Stimulated activated effector memory CD8-positive, alpha-beta T cell treated with anti-CD3 and anti-CD28 coated beads, Interleukin-12 subunit alpha, Interleukin-12 subunit beta, amount 100 ng/mL, for 72 hours (primary cell): ENCODE measurements at regions not wholly inside any gene's neighbourhood (a gene's known extent, or its start where the extent isn't known, plus 50 kb on each side); places are given as distances from the start of the nearest gene placed in this dataset.
"Not testable (repeated sequence)": the region's sequence is repeated elsewhere in the genome, so short reads cannot be mapped to it uniquely, and the experiment has no call there.

Experiments used
- ATAC-seq: fragments of 150-1000 bp; cut with Tn5 transposase; 2 replicates; pipeline ENCODE4 v1.10.0; 2021
- DNase-seq, 2 donors: peaks; one replicate each; pipeline ENCODE4 v3.0.0; 2021 to 2022; ENCODE audit warnings: low spot score in 2 of 2
- H3K27ac Mint-ChIP-seq: one replicate; pipeline ENCODE4 v1.8.0; 2022; ENCODE audit warnings: mild to moderate bottlenecking, mixed read lengths
- H3K36me3 Mint-ChIP-seq: one replicate; pipeline ENCODE4 v1.8.0; 2022; ENCODE audit warnings: mild to moderate bottlenecking, mixed read lengths
- H3K4me1 Mint-ChIP-seq: one replicate; pipeline ENCODE4 v1.8.0; 2022; ENCODE audit warnings: mixed read lengths
- H3K4me3 Mint-ChIP-seq: one replicate; pipeline ENCODE4 v1.8.0; 2022; ENCODE audit warnings: mild to moderate bottlenecking, mixed read lengths
- H3K9me3 Mint-ChIP-seq: one replicate; pipeline ENCODE4 v1.8.0; 2022; ENCODE audit warnings: mixed read lengths

- H3K4me1 Mint-ChIP-seq, DNase-seq, H3K9me3 Mint-ChIP-seq, H3K4me3 Mint-ChIP-seq, H3K36me3 Mint-ChIP-seq, ATAC-seq, H3K27ac Mint-ChIP-seq: not testable (repeated sequence)
Observed at GRCh38 chr2:155966064-155966471, 366.5 kb downstream of the NR4A2 start.

- Mint-ChIP-seq H3K4me1 (no peaks in the 10 kb centered on the region), H3K4me3 (no peak overlapping the region), H3K36me3 (no peaks in the 10 kb centered on the region), H3K9me3 (no peaks in the 10 kb centered on the region), H3K27ac (no peak overlapping the region)
- DNase-seq = no peak
- ATAC-seq = no peak
Observed at GRCh38 chr2:155965415-155966063, 367.0 kb downstream of the NR4A2 start.

GRCh38 chr2:155961641-155962040, 370.9 kb downstream of the NR4A2 start:
- Mint-ChIP-seq H3K4me3 (no peak overlapping the region), H3K9me3 (no peaks in the 10 kb centered on the region), H3K4me1 (no peaks in the 10 kb centered on the region), H3K27ac (no peak overlapping the region), H3K36me3 (no peaks in the 10 kb centered on the region)
- ATAC-seq = no peak
- DNase-seq = no peak

GRCh38 chr2:155958834-155959233, 373.7 kb downstream of the NR4A2 start:
- no peak for DNase-seq
- no peak for ATAC-seq
- Mint-ChIP-seq H3K36me3 (no peaks in the 10 kb centered on the region), H3K9me3 (no peaks in the 10 kb centered on the region), H3K4me3 (no peak overlapping the region), H3K4me1 (no peaks in the 10 kb centered on the region), H3K27ac (no peak overlapping the region)

GRCh38 chr2:155947069-155947468, 385.5 kb downstream of the NR4A2 start:
- DNase-seq (no peak), ATAC-seq (no peak)
- H3K4me1 Mint-ChIP-seq = no peaks in the 10 kb centered on the region
- peaks cover 5% of the 10 kb centered on the region for H3K9me3 Mint-ChIP-seq
- no peak overlapping the region for H3K4me3 Mint-ChIP-seq
- H3K36me3 Mint-ChIP-seq = no peaks in the 10 kb centered on the region
- no peak overlapping the region for H3K27ac Mint-ChIP-seq

GRCh38 chr2:155944218-155944617, 388.3 kb downstream of the NR4A2 start:
- no peak overlapping the region for H3K4me3 Mint-ChIP-seq
- H3K4me1 Mint-ChIP-seq = no peaks in the 10 kb centered on the region
- H3K36me3 Mint-ChIP-seq = no peaks in the 10 kb centered on the region
- peaks cover 5% of the 10 kb centered on the region for H3K9me3 Mint-ChIP-seq
- ATAC-seq = no peak
- DNase-seq = no peak
- H3K27ac Mint-ChIP-seq = no peak overlapping the region

- Mint-ChIP-seq H3K27ac (no peak overlapping the region), H3K4me3 (no peak overlapping the region), H3K9me3 (peaks cover 6% of the 10 kb centered on the region), H3K4me1 (no peaks in the 10 kb centered on the region), H3K36me3 (no peaks in the 10 kb centered on the region)
- ATAC-seq (no peak), DNase-seq (no peak)
Observed at GRCh38 chr2:155930312-155930711, 402.2 kb downstream of the NR4A2 start.

- Mint-ChIP-seq H3K36me3 (no peaks in the 10 kb centered on the region), H3K4me3 (no peak overlapping the region)
Observed at GRCh38 chr2:155917380-155917779, 415.1 kb downstream of the NR4A2 start.

GRCh38 chr2:155913356-155913755, 419.2 kb downstream of the NR4A2 start:
- Mint-ChIP-seq H3K27ac (no peak overlapping the region), H3K4me3 (no peak overlapping the region), H3K4me1 (no peaks in the 10 kb centered on the region), H3K36me3 (no peaks in the 10 kb centered on the region), H3K9me3 (peaks cover 4% of the 10 kb centered on the region)
- ATAC-seq (no peak), DNase-seq (no peak)

More at GRCh38 chr2:155917380-155917779, 415.1 kb downstream of the NR4A2 start:
- Mint-ChIP-seq H3K27ac (no peak overlapping the region), H3K9me3 (no peaks in the 10 kb centered on the region), H3K4me1 (no peaks in the 10 kb centered on the region)
- ATAC-seq (no peak), DNase-seq (no peak)

- H3K4me3 Mint-ChIP-seq = no peak overlapping the region
- DNase-seq = no peak
- H3K36me3 Mint-ChIP-seq = no peaks in the 10 kb centered on the region
- H3K27ac Mint-ChIP-seq = no peak overlapping the region
- H3K4me1 Mint-ChIP-seq = no peaks in the 10 kb centered on the region
- ATAC-seq = no peak
- H3K9me3 Mint-ChIP-seq = peaks cover 4% of the 10 kb centered on the region
Observed at GRCh38 chr2:155908567-155908966, 424.0 kb downstream of the NR4A2 start.

- Mint-ChIP-seq H3K4me3 (no peak overlapping the region), H3K27ac (no peak overlapping the region), H3K36me3 (no peaks in the 10 kb centered on the region), H3K9me3 (peaks cover 4% of the 10 kb centered on the region), H3K4me1 (no peaks in the 10 kb centered on the region)
- ATAC-seq (no peak), DNase-seq (no peak)
Observed at GRCh38 chr2:155907211-155907610, 425.3 kb downstream of the NR4A2 start.

GRCh38 chr2:155905657-155906056, 426.9 kb downstream of the NR4A2 start:
- no peaks in the 10 kb centered on the region for H3K4me1 Mint-ChIP-seq
- no peak for ATAC-seq
- H3K9me3 Mint-ChIP-seq = peaks cover 4% of the 10 kb centered on the region
- no peak for DNase-seq
- H3K4me3 Mint-ChIP-seq = no peak overlapping the region
- H3K27ac Mint-ChIP-seq = no peak overlapping the region
- no peaks in the 10 kb centered on the region for H3K36me3 Mint-ChIP-seq

GRCh38 chr2:155904720-155905119, 427.8 kb downstream of the NR4A2 start:
- Mint-ChIP-seq H3K9me3 (peaks cover 3% of the 10 kb centered on the region), H3K36me3 (no peaks in the 10 kb centered on the region), H3K4me3 (no peak overlapping the region), H3K27ac (no peak overlapping the region), H3K4me1 (no peaks in the 10 kb centered on the region)
- ATAC-seq (no peak), DNase-seq (no peak)

- H3K36me3 Mint-ChIP-seq = no peaks in the 10 kb centered on the region
- DNase-seq (no peak), ATAC-seq (no peak)
- no peaks in the 10 kb centered on the region for H3K9me3 Mint-ChIP-seq
- H3K4me1 Mint-ChIP-seq = no peaks in the 10 kb centered on the region
- no peak overlapping the region for H3K4me3 Mint-ChIP-seq
- H3K27ac Mint-ChIP-seq = no peak overlapping the region
Observed at GRCh38 chr2:155902635-155903034, 429.9 kb downstream of the NR4A2 start.

- ATAC-seq = no peak
- Mint-ChIP-seq H3K27ac (no peak overlapping the region), H3K4me1 (no peaks in the 10 kb centered on the region), H3K9me3 (peaks cover 5% of the 10 kb centered on the region), H3K4me3 (no peak overlapping the region), H3K36me3 (no peaks in the 10 kb centered on the region)
- DNase-seq = no peak
Observed at GRCh38 chr2:155895016-155895415, 437.5 kb downstream of the NR4A2 start.

GRCh38 chr2:155880382-155880781, 452.1 kb downstream of the NR4A2 start:
- not testable (repeated sequence) for ATAC-seq, H3K27ac Mint-ChIP-seq, DNase-seq, H3K4me1 Mint-ChIP-seq, H3K4me3 Mint-ChIP-seq, H3K36me3 Mint-ChIP-seq
- H3K9me3 Mint-ChIP-seq = peaks cover 20% of the 10 kb centered on the region

GRCh38 chr2:155879900-155880299, 452.6 kb downstream of the NR4A2 start:
- H3K4me1 Mint-ChIP-seq, DNase-seq, ATAC-seq, H3K4me3 Mint-ChIP-seq, H3K36me3 Mint-ChIP-seq, H3K27ac Mint-ChIP-seq: not testable (repeated sequence)
- H3K9me3 Mint-ChIP-seq = peaks cover 20% of the 10 kb centered on the region
